K562 (cell line): ENCODE measurements at regions not wholly inside any gene's neighbourhood (a gene's known extent, or its start where the extent isn't known, plus 50 kb on each side); places are given as distances from the start of the nearest gene placed in this dataset.

Experiments used
- ATAC-seq: fragments of 200-7000 bp; cut with Tn5 transposase; 3 replicates; pipeline ENCODE4 v1.9.1; 2020; ENCODE audit warnings: moderate library complexity
- BruUV-seq: library from RNA; stranded (reverse); fragments of 400-500 nt; replicated peaks from 2 replicates; lab custom pipeline; 2021; lab: Mats Ljungman, UMichigan
- CTCF ChIA-PET: fragments of 300-600 bp; formaldehyde crosslinking; extraction: SDS; loops from one replicate; lab custom pipeline; 2021; ENCODE audit warnings: low intra/inter-chr PET ratio; lab: Yijun Ruan, JAX
- POLR2A ChIA-PET: fragments of 300-600, 350-650 bp; sonication (Branson Sonifier 250); formaldehyde crosslinking; extraction: SDS; loops from one replicate; lab custom pipeline; 2021; ENCODE audit warnings: antibody characterized with exemption, inconsistent platforms; lab: Yijun Ruan, JAX
- DNase-seq, 4 experiments: peaks; one replicate each; pipeline versions ENCODE4 v3.0.0 to v3.0.0-alpha.2; 2011 to 2018; ENCODE audit warnings: low spot score in 3 of 4, mixed read lengths in 3 of 4; ENCODE audit errors: extremely low read depth in 1 of 4
- FAIRE-seq: peaks from 2 replicates; lab custom pipeline; 2011; peaks lifted over from hg19 to GRCh38; lab: Jason Lieb, UNC
- H2AFZ ChIP-seq: 2 replicates; pipeline ENCODE4 v1.6.0; 2011; ENCODE audit warnings: low read depth, low read length, control low read depth, inconsistent platforms
- H3K27ac ChIP-seq: fragments of 200-600 bp; 3 replicates; pipeline ENCODE4 v1.8.0; 2011; ENCODE audit warnings: low read depth, mild to moderate bottlenecking, control low read depth, inconsistent platforms, low read length, moderate library complexity, mixed read lengths; ENCODE audit errors: extremely low read depth
- H3K27me3 ChIP-seq, 2 experiments: fragments of 300-600 bp in 1 of 2; 2 replicates in 1 of 2; 3 replicates in 1 of 2; pipeline versions ENCODE4 v1.6.0 to v1.8.0; 2011; ENCODE audit warnings: inconsistent platforms in 2 of 2, low read length in 2 of 2, mild to moderate bottlenecking in 1 of 2, mixed read lengths in 1 of 2, moderate library complexity in 1 of 2; ENCODE audit not compliant: control insufficient read depth in 2 of 2, insufficient read depth in 2 of 2
- H3K36me3 ChIP-seq: fragments of 300-600 bp; 3 replicates; pipeline ENCODE4 v1.8.0; 2011; ENCODE audit warnings: mild to moderate bottlenecking, low read length, inconsistent platforms; ENCODE audit not compliant: control insufficient read depth, insufficient read depth
- H3K4me1 ChIP-seq, 2 experiments: fragments of 200-600 bp in 1 of 2; replicated peaks in 1 of 2; 2 replicates in 1 of 2; 3 replicates in 1 of 2; pipeline versions ENCODE4 v1.5.1 to v1.8.0; 2011; ENCODE audit warnings: inconsistent platforms in 2 of 2, low read length in 2 of 2, mild to moderate bottlenecking in 1 of 2, mixed read lengths in 1 of 2, moderate library complexity in 1 of 2; ENCODE audit not compliant: control insufficient read depth in 2 of 2, insufficient read depth in 2 of 2
- H3K4me2 ChIP-seq: 2 replicates; pipeline ENCODE4 v1.6.1; 2011; ENCODE audit warnings: low read length, control low read depth, inconsistent platforms, mixed read lengths; ENCODE audit not compliant: insufficient read depth
- H3K4me3 ChIP-seq: fragments of 200-600 bp; sonication (generic), shearing (Covaris generic); 2 replicates; pipeline ENCODE4 v1.5.1; 2016; ENCODE audit warnings: control low read depth, inconsistent platforms
- H3K79me2 ChIP-seq: fragments of 200-600 bp; 3 replicates; pipeline ENCODE4 v1.8.0; 2011; ENCODE audit warnings: low read length, inconsistent platforms; ENCODE audit not compliant: control insufficient read depth, insufficient read depth
- H3K9ac ChIP-seq, 2 experiments: 2 replicates each; pipeline versions ENCODE4 v1.6.0 to v1.6.1; 2011; ENCODE audit warnings: low read depth in 2 of 2, low read length in 2 of 2, control low read depth in 1 of 2, inconsistent platforms in 1 of 2, mild to moderate bottlenecking in 1 of 2, mixed read lengths in 1 of 2; ENCODE audit not compliant: insufficient read depth in 1 of 2
- H3K9me1 ChIP-seq: one replicate; pipeline ENCODE4 v1.6.0; 2011; ENCODE audit warnings: inconsistent platforms, mild to moderate bottlenecking, low read length, moderate library complexity; ENCODE audit not compliant: control insufficient read depth, insufficient read depth
- H3K9me3 ChIP-seq: replicated peaks from 2 replicates; pipeline ENCODE4 v1.5.1; 2011; ENCODE audit warnings: low read depth, low read length, inconsistent platforms; ENCODE audit not compliant: control insufficient read depth, insufficient read depth
- H4K20me1 ChIP-seq: replicated peaks from 2 replicates; pipeline ENCODE4 v1.6.1; 2011; ENCODE audit warnings: low read length, inconsistent platforms, mixed read lengths; ENCODE audit not compliant: control insufficient read depth, insufficient read depth
- ATF1 ChIP-seq, 2 experiments: fragments of 450-650 bp in 1 of 2; IDR thresholded peaks; 2 replicates each; pipeline ENCODE4 v1.6.1; 2016; ENCODE audit warnings: missing compliant biosample characterization in 1 of 2, missing genetic modification characterization in 1 of 2
- CREB3L1 ChIP-seq: fragments of 450-650 bp; IDR thresholded peaks from 2 replicates; pipeline ENCODE4 v1.6.1; 2014; ENCODE audit warnings: low read depth, mild to moderate bottlenecking, moderate library complexity, borderline replicate concordance
- CREB5 ChIP-seq: fragments of 250-450 bp; sonication (Bioruptor Pico); IDR thresholded peaks from 2 replicates; pipeline ENCODE4 v1.5.0; 2020; ENCODE audit warnings: mild to moderate bottlenecking
- CSDE1 ChIP-seq, 2 experiments: fragments of 450-650 bp; IDR thresholded peaks; 2 replicates each; pipeline ENCODE4 v1.6.1; 2016; ENCODE audit warnings: mild to moderate bottlenecking in 1 of 2
- ESRRB ChIP-seq: fragments of 250-450 bp; sonication (Bioruptor Pico); IDR thresholded peaks from 2 replicates; pipeline ENCODE4 v1.5.0; 2020; ENCODE audit warnings: mild to moderate bottlenecking, moderate library complexity, borderline replicate concordance
- HEY1 ChIP-seq: fragments of 250-450 bp; sonication (Bioruptor Pico); IDR thresholded peaks from 2 replicates; pipeline ENCODE4 v1.5.0; 2020; ENCODE audit warnings: mild to moderate bottlenecking, moderate library complexity, borderline replicate concordance
- PTTG1 ChIP-seq: fragments of 450-650 bp; IDR thresholded peaks from 2 replicates; pipeline ENCODE4 v1.6.1; 2016; ENCODE audit warnings: low read depth, mild to moderate bottlenecking, missing genetic modification characterization, missing compliant biosample characterization
- YBX1 ChIP-seq: fragments of 450-650 bp; IDR thresholded peaks from 2 replicates; pipeline ENCODE4 v1.7.1; 2016; ENCODE audit warnings: mild to moderate bottlenecking
- ZEB2 ChIP-seq: fragments of 450-650 bp; IDR thresholded peaks from 2 replicates; pipeline ENCODE4 v1.6.1; 2016
- ZNF23 ChIP-seq: fragments of 250-450 bp; sonication (Bioruptor Pico); IDR thresholded peaks from 2 replicates; pipeline ENCODE4 v1.4.0; 2020; ENCODE audit warnings: mild to moderate bottlenecking
- ZNF592 ChIP-seq: fragments of 450-650 bp; IDR thresholded peaks from 2 replicates; pipeline ENCODE4 v1.6.1; 2017; ENCODE audit warnings: antibody characterized with exemption, mild to moderate bottlenecking
- WGBS: fragments of 100-300 bp; shearing (Covaris generic); methylation state at CpG from one replicate; pipeline ENCODE4 v1.1.6; 2016; ENCODE audit warnings: low coverage, mixed read lengths; ENCODE audit not compliant: insufficient coverage; ENCODE audit errors: missing lambda C conversion rate; 5-methylcytosine and 5-hydroxymethylcytosine counted together
- in situ Hi-C: fragments of 300-500 bp; cut with MboI; formaldehyde crosslinking; loops from 4 replicates; pipeline ENCODE4 v1.15.0; 2018; ENCODE audit warnings: inconsistent platforms, mixed read lengths
- intact Hi-C: fragments of 100-400 bp; cut with micrococcal nuclease; formaldehyde crosslinking; loops from 2 replicates; pipeline ENCODE4 v1.14.2; 2022

- in situ Hi-C loops = no loop called here
- Histone ChIP-seq H3K36me3 (no peaks in the 10 kb centered on the region), H3K27ac (no peak overlapping the region), H3K4me3 (no peak overlapping the region), H3K4me2 (no peak overlapping the region), H4K20me1 (no peaks in the 10 kb centered on the region), H3K9me3 (no peaks in the 10 kb centered on the region), H3K27me3 (no peaks in the 10 kb centered on the region), H2AFZ (no peak overlapping the region), H3K79me2 (no peaks in the 10 kb centered on the region), H3K4me1 (peaks cover 23 to 57% of the 10 kb centered on the region in 2 experiments; a peak in 4 of 5 replicates), H3K9me1 (no peaks in the 10 kb centered on the region), H3K9ac (peak overlapping the region in 1 of 2 experiments; percentile 1; a peak in 1 of 4 replicates)
- ChIA-PET POLR2A (interaction anchor here (1.1 to 1.5 kb wide), 2 partner anchors 9 to 14 kb away, joined by 3 to 5 read pairs; no protein-coding TSS in a partner anchor), CTCF (no interaction called here)
- 54% methylated on average over 5 of the region's 5 CpGs for WGBS
- BruUV-seq = no TSS peak
- intact Hi-C loops = no loop called here
- FAIRE-seq (no peak), DNase-seq (no peak), ATAC-seq (no peak)
- TF ChIP-seq PTTG1 (tag) (no peak), ATF1 (CRISPR knock-in tag; IDR thresholded peaks at IDR 0.05) (no peak), ATF1 (tag; IDR thresholded peaks at IDR 0.05) (no peak), ZNF592 (no peak), YBX1 (no peak), ESRRB (CRISPR knock-in tag) (no peak), CSDE1 (IDR thresholded peaks at IDR 0.05) (no peak), CREB3L1 (no peak), HEY1 (CRISPR knock-in tag) (no peak), CREB5 (CRISPR knock-in tag) (no peak), ZNF23 (CRISPR knock-in tag) (no peak), ZEB2 (no peak)
Measured at GRCh38 chr15:77742127-77742526, 109.4 kb upstream of the LINGO1 start.
